Breast epithelium (tissue), 3 donors: ENCODE measurements at regions not wholly inside any gene's neighbourhood (a gene's known extent, or its start where the extent isn't known, plus 50 kb on each side); places are given as distances from the start of the nearest gene placed in this dataset.

Experiments
- POLR2A ChIP-seq: fragments of 450-650 bp; IDR thresholded peaks from one replicate; pipeline ENCODE4 v1.6.1; 2016; ENCODE audit warnings: antibody characterized with exemption, mild to moderate bottlenecking, moderate library complexity
- POLR2AphosphoS5 ChIP-seq, 3 donors: sonication (generic); formaldehyde crosslinking; IDR thresholded peaks; one replicate each; pipeline ENCODE4 v1.6.1; 2017; ENCODE audit warnings: antibody characterized with exemption in 3 of 3
- TF ChIP-seq, protein P1 (sequence below), 3 donors: fragments of 450-650 bp; IDR thresholded peaks; one replicate each; pipeline ENCODE4 v1.5.1; 2016 to 2017; ENCODE audit warnings: antibody characterized with exemption in 3 of 3, mild to moderate bottlenecking in 3 of 3, moderate library complexity in 3 of 3

- TF ChIP-seq POLR2A (no peak), POLR2AphosphoS5 (IDR thresholded peaks at IDR 0.05) (no peak)
- TF ChIP-seq, protein P1, sequence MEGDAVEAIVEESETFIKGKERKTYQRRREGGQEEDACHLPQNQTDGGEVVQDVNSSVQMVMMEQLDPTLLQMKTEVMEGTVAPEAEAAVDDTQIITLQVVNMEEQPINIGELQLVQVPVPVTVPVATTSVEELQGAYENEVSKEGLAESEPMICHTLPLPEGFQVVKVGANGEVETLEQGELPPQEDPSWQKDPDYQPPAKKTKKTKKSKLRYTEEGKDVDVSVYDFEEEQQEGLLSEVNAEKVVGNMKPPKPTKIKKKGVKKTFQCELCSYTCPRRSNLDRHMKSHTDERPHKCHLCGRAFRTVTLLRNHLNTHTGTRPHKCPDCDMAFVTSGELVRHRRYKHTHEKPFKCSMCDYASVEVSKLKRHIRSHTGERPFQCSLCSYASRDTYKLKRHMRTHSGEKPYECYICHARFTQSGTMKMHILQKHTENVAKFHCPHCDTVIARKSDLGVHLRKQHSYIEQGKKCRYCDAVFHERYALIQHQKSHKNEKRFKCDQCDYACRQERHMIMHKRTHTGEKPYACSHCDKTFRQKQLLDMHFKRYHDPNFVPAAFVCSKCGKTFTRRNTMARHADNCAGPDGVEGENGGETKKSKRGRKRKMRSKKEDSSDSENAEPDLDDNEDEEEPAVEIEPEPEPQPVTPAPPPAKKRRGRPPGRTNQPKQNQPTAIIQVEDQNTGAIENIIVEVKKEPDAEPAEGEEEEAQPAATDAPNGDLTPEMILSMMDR (IDR thresholded peaks at IDR 0.05), result no peak
Measured at GRCh38 chr13:33445024-33445423, 159.5 kb upstream of the STARD13 start.
